DMS114 treated with DMSO at 0.1 percent for 48 hours (cell line): ENCODE measurements at regions not wholly inside any gene's neighbourhood (a gene's known extent, or its start where the extent isn't known, plus 50 kb on each side); places are given as distances from the start of the nearest gene placed in this dataset.

Experiments used
- DNase-seq: peaks from one replicate; lab custom pipeline; 2025; ENCODE audit not compliant: unreplicated experiment; lab: John Stamatoyannopoulos, UW

GRCh38 chr2:78910376-78910775 is 115.1 kb upstream of the REG3G start:
- no peak for DNase-seq

DNA sequence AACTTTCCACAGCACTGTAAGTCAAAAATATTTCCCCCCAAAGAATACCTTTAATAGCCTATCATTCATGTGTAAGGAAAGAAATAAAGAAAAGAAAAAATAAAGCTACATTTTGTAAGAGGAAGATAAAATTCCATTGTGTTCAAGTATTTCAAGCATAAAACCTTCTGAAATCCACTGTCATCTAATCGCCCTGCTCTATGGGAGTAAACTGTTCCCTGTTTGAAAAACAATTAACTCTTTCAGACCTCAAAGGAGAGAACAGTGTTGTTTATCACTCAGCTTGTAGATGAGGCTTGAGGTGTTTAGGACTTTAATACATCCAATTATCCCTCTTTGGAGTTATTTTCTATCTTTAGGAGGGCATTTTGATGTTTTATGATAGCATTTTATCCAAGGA is 112.2 kb upstream of the REG3G start:
- DNase-seq: no peak

DNA sequence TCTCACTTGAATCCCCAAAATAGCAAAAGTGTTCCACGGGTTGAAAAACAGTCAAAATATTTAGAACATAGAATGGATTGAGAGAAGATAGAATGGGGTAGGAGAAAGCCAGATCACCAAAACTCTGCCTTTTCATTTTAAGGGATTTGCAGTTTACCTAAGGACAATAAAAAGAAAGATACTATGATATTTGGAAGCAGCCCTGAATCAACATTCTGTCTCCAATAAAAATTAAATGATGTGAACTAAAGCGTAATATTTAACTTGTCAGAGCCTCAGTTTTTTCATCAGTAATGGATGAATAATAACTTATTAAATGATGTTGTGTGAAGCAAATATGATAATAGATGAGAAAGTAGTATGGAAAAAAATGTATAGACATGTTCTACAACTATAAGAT is 100.2 kb upstream of the REG3G start:
- no peak for DNase-seq

- no peak for DNase-seq
Observed at GRCh38 chr2:78928502-78928901, 97.0 kb upstream of the REG3G start.

DNA sequence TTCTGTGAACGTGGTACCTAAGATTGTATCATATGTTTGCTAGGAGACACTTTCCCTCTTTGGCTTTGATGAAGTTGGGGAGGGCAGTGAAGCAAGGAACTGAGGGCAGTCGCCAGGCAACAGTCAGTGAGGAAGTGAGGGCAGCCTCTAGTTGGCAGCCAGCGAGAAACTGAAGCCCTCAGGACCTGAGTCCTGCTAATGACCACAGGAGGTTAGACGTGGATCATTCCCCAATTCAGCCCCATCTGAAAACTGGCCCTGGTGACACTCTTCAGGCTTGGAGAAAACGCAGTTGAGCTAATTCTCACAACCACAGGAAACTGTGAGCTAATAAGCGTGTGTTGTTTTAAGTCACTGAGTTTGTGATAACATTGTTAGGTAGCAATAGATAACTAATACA is 84.5 kb upstream of the REG3G start:
- no peak for DNase-seq

DNA sequence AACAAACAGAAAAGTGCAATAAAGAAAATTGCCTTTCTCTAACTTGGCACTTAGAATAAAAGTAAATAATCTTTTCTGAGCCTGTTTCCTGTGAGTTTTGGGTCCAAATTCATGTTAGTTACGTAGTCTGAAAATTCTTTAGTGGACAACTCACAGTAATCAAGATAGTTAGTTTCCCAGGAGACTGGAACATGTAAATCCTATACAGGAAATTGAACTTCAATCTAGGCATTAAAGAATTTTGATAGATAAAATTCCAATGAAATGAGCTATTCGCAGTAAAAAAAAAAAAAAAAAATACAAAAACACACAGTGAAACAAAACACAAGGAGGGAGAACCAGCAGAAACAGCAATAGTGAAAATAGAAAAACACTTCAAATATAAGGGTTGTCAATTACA is 83.8 kb upstream of the REG3G start:
- DNase-seq: no peak

GRCh38 chr2:78963881-78964280 is 61.6 kb upstream of the REG3G start:
- DNase-seq: no peak

- DNase-seq: no peak
Observed at GRCh38 chr2:78967294-78967693, 58.2 kb upstream of the REG3G start.

DNA sequence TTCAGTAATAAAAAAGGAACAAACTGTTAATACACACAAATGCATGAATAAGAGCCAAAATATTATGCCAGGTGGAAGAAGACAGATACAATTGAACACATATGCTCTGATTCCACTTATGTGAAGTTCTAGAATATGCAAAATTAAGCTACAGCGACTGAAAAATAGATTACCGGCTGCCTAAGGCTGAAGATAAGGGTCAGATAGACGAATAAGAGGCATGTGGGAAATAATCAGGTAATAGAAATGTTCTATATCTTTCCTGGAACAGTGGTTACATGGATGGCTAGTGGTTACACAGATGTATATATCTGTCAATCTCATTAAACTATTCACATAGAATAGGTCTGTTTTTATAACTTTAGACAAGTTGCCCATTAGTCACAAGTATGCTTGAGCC is 51.9 kb upstream of the REG3G start:
- DNase-seq: no peak
